ENCODE measurements at regions not wholly inside any gene's neighbourhood (a gene's known extent, or its start where the extent isn't known, plus 50 kb on each side); places are given as distances from the start of the nearest gene placed in this dataset.
A peak's percentile ranks its signal among the peaks of the same experiment; 100 is the strongest.

GRCh38 chr2:16496426-16497388, 168.9 kb downstream of the CYRIA start:
- DNase-seq = no peak

- no peak for DNase-seq
These were observed 170.0 kb downstream of the CYRIA start for GRCh38 chr2:16495509-16496208.

DNA sequence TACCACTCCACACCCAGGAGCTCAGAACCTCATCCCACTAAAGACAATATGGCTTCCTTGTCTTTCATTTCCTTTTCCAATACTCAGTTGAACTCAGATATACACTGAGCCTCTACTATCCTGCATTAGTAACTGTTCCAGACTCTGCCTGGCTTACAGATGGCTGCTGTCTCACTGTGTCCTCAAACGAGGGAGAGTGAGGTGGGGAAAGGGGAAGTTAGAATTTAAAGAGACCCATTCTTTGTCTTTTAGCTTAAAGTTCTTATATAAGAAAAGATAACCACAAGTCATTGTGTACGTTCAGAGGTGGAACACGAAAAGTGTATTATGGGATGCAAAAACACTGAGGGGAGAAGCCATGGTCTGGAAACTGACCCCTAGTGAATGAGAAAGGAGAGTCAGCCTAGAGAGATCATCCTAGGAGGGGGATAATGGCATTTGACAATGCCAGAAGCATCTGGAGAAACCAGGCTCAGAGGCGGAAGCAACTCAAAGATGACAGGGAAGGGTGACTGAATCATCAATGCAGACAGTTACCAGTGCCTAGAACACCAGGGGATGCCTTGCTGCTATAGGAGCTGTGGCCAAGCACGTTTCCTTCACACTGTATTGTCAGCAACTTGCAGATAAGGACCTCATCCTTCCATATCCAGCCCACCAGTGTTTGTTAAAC, 170.7 kb downstream of the CYRIA start:
- no peak for DNase-seq

GRCh38 chr2:16493788-16494187, 171.8 kb downstream of the CYRIA start:
- DNase-seq = no peak

DNA sequence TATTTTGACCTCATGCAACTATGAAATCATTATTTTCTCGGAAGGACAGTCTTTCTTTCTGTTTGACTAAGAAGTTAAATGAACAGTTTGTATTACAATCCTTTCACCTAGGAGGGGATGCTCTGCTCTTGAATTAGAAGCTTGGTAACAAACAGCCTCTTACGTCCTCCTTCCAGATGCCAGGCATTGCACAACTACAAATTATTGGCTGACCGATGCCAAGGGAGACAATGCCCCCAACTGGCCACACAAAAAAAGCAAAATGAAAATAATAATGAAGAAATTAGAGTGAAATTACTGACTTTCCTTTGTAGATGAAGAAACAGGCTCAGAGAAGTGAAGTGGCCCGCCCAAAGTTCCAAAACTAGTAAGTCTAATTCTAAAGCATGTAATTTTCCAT, 177.9 kb downstream of the CYRIA start:
- DNase-seq = peak; percentile 1

GRCh38 chr2:16485251-16485650, 180.4 kb downstream of the CYRIA start:
- DNase-seq = no peak

DNA sequence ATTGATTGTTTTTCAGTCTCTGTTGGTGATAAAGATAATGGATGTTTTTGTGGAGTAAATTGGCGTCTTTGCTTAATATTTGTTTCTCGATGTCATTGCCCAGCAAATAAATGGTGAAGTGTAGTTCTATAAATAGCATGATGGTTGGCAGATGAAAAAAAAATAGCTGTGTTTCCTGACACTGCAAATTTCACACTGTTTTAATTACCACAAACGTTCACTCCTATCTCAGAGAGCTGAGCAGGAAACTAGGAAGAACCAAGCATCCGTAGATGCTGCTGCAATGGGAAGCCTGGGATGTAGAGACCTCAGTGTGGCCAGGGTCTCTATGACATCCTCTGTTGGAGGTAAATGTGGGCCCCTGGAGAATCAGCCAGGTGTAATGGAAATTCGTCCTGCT, 183.2 kb downstream of the CYRIA start:
- no peak for DNase-seq

GRCh38 chr2:16481351-16481750, 184.3 kb downstream of the CYRIA start:
- DNase-seq = no peak

- DNase-seq = no peak
These were observed 185.9 kb downstream of the CYRIA start for GRCh38 chr2:16479721-16480120.

GRCh38 chr2:16478434-16479210, 187.0 kb downstream of the CYRIA start:
- no peak for DNase-seq

GRCh38 chr2:16477648-16478047, 188.0 kb downstream of the CYRIA start:
- no peak for DNase-seq

- DNase-seq = no peak
These were observed 188.8 kb downstream of the CYRIA start for GRCh38 chr2:16476866-16477265.

DNA sequence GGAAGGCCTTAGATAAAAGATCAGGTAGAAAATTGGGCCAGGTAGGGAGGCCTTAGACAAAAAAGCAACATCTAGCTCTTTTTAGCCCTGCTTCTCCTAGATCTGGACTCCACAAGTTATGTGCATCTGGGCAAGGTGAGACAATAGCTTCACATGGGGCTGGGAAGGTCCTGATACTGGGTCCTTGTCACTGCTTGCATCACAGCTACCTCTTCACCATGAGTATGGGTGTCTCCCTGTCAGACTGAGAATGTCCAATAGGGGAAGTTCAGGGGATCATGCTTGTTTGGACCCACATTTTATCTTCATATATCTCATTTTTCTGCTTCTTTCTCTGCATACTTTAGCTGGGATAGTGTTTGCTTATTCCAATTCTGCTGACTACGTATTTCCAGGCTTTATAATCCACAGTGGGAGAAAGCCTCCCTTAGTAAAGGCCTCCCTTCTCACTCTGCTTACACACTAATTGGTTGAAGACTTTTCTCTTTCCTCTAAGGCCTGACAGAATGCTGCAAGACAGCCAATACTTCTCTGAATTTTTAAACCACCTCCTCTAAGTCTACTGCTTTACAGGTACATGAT, 189.6 kb downstream of the CYRIA start:
- DNase-seq = no peak

GRCh38 chr2:16475586-16475985, 190.0 kb downstream of the CYRIA start:
- DNase-seq = no peak

GRCh38 chr2:16473575-16473974, 192.1 kb downstream of the CYRIA start:
- DNase-seq = no peak

GRCh38 chr2:16470936-16471490, 194.6 kb downstream of the CYRIA start:
- DNase-seq = no peak

- no peak for DNase-seq
These were observed 198.8 kb downstream of the CYRIA start for GRCh38 chr2:16466821-16467151.

DNA sequence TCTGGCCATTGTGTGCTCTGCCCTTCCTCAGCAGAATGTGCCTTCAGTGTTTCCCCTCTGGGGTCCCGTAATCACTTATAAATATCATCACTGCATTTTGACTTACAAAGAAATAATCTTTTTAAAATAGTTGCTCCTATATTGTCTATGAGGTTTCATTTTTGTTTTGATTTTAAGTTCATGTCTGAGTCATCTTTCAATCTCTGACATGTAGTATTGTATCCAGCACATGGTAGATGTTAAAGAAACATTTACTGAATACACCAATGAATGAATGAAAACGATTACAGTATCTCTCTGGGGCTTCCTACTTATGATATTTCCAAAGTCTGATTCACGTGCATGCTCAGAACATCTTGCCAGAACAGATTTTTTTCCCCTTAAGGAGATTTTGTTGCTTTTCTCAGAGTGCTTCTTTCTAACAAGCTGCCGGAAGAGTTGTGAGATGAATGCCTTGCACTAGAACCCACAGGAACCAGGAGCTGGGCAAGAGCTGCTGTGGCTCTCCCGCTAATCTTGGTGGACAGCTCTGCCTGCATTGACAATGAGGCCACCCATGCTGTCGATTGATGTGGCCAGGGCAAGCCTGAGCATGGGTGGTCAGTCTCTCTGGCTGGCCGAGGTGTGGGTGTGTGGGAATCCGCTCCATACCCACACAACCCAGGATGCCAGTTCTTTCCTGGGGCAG, 199.4 kb downstream of the CYRIA start:
- DNase-seq = no peak

GRCh38 chr2:16464641-16465040, 201.0 kb downstream of the CYRIA start:
- no peak for DNase-seq

GRCh38 chr2:16462958-16463357, 202.7 kb downstream of the CYRIA start:
- DNase-seq = no peak

DNA sequence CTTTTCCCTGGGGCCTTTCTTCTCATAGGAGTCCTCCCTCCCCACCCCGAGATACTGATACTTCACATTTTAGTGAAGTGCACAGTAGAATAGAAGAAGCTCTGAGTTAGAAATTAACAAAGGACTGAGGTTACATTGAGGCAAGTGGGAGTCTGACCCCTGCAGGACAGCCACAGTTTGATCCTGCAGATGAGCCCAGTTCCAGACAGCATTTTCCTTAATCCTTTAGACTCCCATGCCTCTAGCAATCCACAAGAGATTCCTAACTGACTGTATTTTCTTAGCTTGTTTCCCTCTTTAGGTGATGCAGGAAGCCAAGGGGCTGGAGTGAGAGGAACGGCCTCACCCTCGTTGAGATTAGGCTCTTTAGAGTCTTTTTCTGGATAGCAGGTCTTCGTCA, 204.0 kb downstream of the CYRIA start:
- no peak for DNase-seq

DNA sequence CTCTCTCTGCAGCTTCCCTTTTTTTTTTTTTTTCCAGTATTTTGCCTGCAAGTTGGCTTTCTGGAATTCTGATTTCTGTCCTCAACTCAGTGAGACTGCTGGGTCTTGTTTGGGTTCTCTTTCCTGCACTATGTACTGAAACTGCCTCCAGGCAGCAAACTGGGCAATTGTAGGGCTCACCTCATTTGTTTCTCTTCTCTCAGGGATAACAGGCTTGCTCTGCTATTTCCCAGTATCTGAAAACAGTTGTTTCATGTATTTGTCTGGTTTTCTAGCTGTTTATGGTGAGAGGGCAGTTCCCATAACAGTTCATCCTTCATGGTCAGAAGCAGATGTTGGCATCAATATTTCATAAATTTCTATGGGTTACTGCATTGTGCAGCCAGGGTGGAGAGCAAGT, 206.0 kb downstream of the CYRIA start:
- no peak for DNase-seq
